CD8-positive, alpha-beta memory T cell (primary cell): ENCODE measurements at regions not wholly inside any gene's neighbourhood (a gene's known extent, or its start where the extent isn't known, plus 50 kb on each side); places are given as distances from the start of the nearest gene placed in this dataset.

Source experiments
- CTCF ChIA-PET: fragments of 350-600 bp; sonication (Branson Sonifier 250); formaldehyde crosslinking; loops from one replicate; lab custom pipeline; 2021; ENCODE audit warnings: antibody characterized with exemption; lab: Charles Lee
- POLR2A ChIA-PET: fragments of 350-600 bp; sonication (Branson Sonifier 250); formaldehyde crosslinking; loops from one replicate; lab custom pipeline; 2021; ENCODE audit warnings: antibody characterized with exemption; lab: Charles Lee
- DNase-seq, 5 donors: peaks; one replicate each; pipeline versions ENCODE4 v3.0.0 to v3.0.0-alpha.2; 2020 to 2022; ENCODE audit warnings: mixed read lengths in 1 of 5
- H3K27ac ChIP-seq: one replicate; pipeline ENCODE4 v1.7.0; 2013; ENCODE audit warnings: low read depth, mild to moderate bottlenecking, low read length, moderate library complexity
- H3K27me3 ChIP-seq: 2 replicates; pipeline ENCODE4 v1.7.0; 2013; ENCODE audit warnings: low read length, mild to moderate bottlenecking; ENCODE audit not compliant: insufficient read depth, poor library complexity, severe bottlenecking
- H3K36me3 ChIP-seq: 2 replicates; pipeline ENCODE4 v1.7.0; 2013; ENCODE audit warnings: mild to moderate bottlenecking, low read length, moderate library complexity; ENCODE audit not compliant: insufficient read depth
- H3K4me1 ChIP-seq: 2 replicates; pipeline ENCODE4 v1.7.0; 2013; ENCODE audit warnings: mild to moderate bottlenecking, low read length, moderate library complexity; ENCODE audit not compliant: insufficient read depth
- H3K4me3 ChIP-seq: 2 replicates; pipeline ENCODE4 v1.7.0; 2013; ENCODE audit warnings: mild to moderate bottlenecking, low read length
- H3K9me3 ChIP-seq: 2 replicates; pipeline ENCODE4 v1.7.0; 2013; ENCODE audit warnings: mild to moderate bottlenecking, low read length
- H3K27ac Mint-ChIP-seq, 8 donors: one replicate each; pipeline ENCODE4 v1.8.0; 2020 to 2021; ENCODE audit warnings: mixed read lengths in 8 of 8, mild to moderate bottlenecking in 6 of 8, inconsistent platforms in 3 of 8, moderate library complexity in 3 of 8
- H3K27me3 Mint-ChIP-seq, 2 donors: one replicate each; pipeline ENCODE4 v1.8.0; 2020 to 2021; ENCODE audit warnings: mixed read lengths in 2 of 2, mild to moderate bottlenecking in 1 of 2, moderate library complexity in 1 of 2
- H3K36me3 Mint-ChIP-seq, 3 donors: one replicate each; pipeline ENCODE4 v1.8.0; 2020 to 2021; ENCODE audit warnings: mixed read lengths in 3 of 3, inconsistent platforms in 1 of 3, mild to moderate bottlenecking in 1 of 3
- H3K4me1 Mint-ChIP-seq, 3 donors: one replicate each; pipeline ENCODE4 v1.8.0; 2020 to 2021; ENCODE audit warnings: mixed read lengths in 3 of 3, inconsistent platforms in 1 of 3, mild to moderate bottlenecking in 1 of 3
- H3K4me3 Mint-ChIP-seq, 7 donors: one replicate each; pipeline ENCODE4 v1.8.0; 2020 to 2021; ENCODE audit warnings: mixed read lengths in 7 of 7, mild to moderate bottlenecking in 6 of 7, moderate library complexity in 4 of 7, inconsistent platforms in 2 of 7
- H3K9me3 Mint-ChIP-seq, 5 donors: one replicate each; pipeline ENCODE4 v1.8.0; 2020 to 2022; ENCODE audit warnings: mixed read lengths in 5 of 5, mild to moderate bottlenecking in 3 of 5, moderate library complexity in 2 of 5, inconsistent platforms in 1 of 5

- Histone ChIP-seq H3K36me3 (no peaks in the 10 kb centered on the region), H3K27me3 (no peaks in the 10 kb centered on the region), H3K9me3 (no peaks in the 10 kb centered on the region), H3K4me3 (no peak overlapping the region), H3K4me1 (no peaks in the 10 kb centered on the region), H3K27ac (no peak overlapping the region)
- Mint-ChIP-seq H3K4me1 (no peaks in the 10 kb centered on the region), H3K36me3 (no peaks in the 10 kb centered on the region), H3K27me3 (peaks cover 0 to 3% of the 10 kb centered on the region in 2 donors), H3K9me3 (peaks cover 0 to 13% (median 8%) of the 10 kb centered on the region in 5 donors), H3K27ac (no peak overlapping the region), H3K4me3 (no peak overlapping the region)
- ChIA-PET CTCF (no interaction called here), POLR2A (no interaction called here)
- no peak for DNase-seq
Observed at GRCh38 chr2:22832196-22832595, 552.8 kb upstream of the KLHL29 start.

GRCh38 chr2:22838461-22838860, 546.5 kb upstream of the KLHL29 start:
- H3K36me3 Mint-ChIP-seq, result no peaks in the 10 kb centered on the region
- no peak overlapping the region for H3K4me3 Mint-ChIP-seq
- no peaks in the 10 kb centered on the region for H3K4me1 Mint-ChIP-seq
- no peak for DNase-seq
- no peaks in the 10 kb centered on the region for H3K9me3 ChIP-seq
- no peak overlapping the region for H3K4me3 ChIP-seq
- H3K27ac Mint-ChIP-seq, result no peak overlapping the region
- no peak overlapping the region for H3K27ac ChIP-seq
- H3K27me3 Mint-ChIP-seq, result no peaks in the 10 kb centered on the region
- ChIA-PET CTCF (no interaction called here), POLR2A (no interaction called here)
- no peaks in the 10 kb centered on the region for H3K27me3 ChIP-seq
- peaks cover 0 to 13% (median 2%) of the 10 kb centered on the region in 5 donors for H3K9me3 Mint-ChIP-seq
- H3K4me1 ChIP-seq, result no peaks in the 10 kb centered on the region
- H3K36me3 ChIP-seq, result no peaks in the 10 kb centered on the region

GRCh38 chr2:22842205-22842869, 542.6 kb upstream of the KLHL29 start:
- no peaks in the 10 kb centered on the region for H3K4me1 Mint-ChIP-seq
- CTCF ChIA-PET, result no interaction called here
- Histone ChIP-seq H3K27ac (no peak overlapping the region), H3K27me3 (no peaks in the 10 kb centered on the region), H3K9me3 (no peaks in the 10 kb centered on the region), H3K4me3 (no peak overlapping the region), H3K36me3 (no peaks in the 10 kb centered on the region), H3K4me1 (no peaks in the 10 kb centered on the region)
- H3K27ac Mint-ChIP-seq, result no peak overlapping the region
- POLR2A ChIA-PET, result no interaction called here
- peaks cover 0 to 11% (median 2%) of the 10 kb centered on the region in 5 donors for H3K9me3 Mint-ChIP-seq
- H3K4me3 Mint-ChIP-seq, result no peak overlapping the region
- DNase-seq, result no peak
- no peaks in the 10 kb centered on the region for H3K36me3 Mint-ChIP-seq
- H3K27me3 Mint-ChIP-seq, result no peaks in the 10 kb centered on the region

GRCh38 chr2:22843919-22844537, 541.0 kb upstream of the KLHL29 start:
- no peaks in the 10 kb centered on the region for H3K4me1 ChIP-seq
- Mint-ChIP-seq H3K27me3 (no peaks in the 10 kb centered on the region), H3K4me3 (no peak overlapping the region), H3K9me3 (peaks cover 0 to 11% (median 7%) of the 10 kb centered on the region in 5 donors), H3K36me3 (no peaks in the 10 kb centered on the region), H3K4me1 (no peaks in the 10 kb centered on the region), H3K27ac (no peak overlapping the region)
- H3K27ac ChIP-seq, result no peak overlapping the region
- DNase-seq, result no peak
- H3K9me3 ChIP-seq, result no peaks in the 10 kb centered on the region
- ChIA-PET CTCF (no interaction called here), POLR2A (no interaction called here)
- H3K4me3 ChIP-seq, result no peak overlapping the region
- H3K36me3 ChIP-seq, result no peaks in the 10 kb centered on the region
- no peaks in the 10 kb centered on the region for H3K27me3 ChIP-seq

GRCh38 chr2:22850310-22850709, 534.7 kb upstream of the KLHL29 start:
- no peak for DNase-seq
- Histone ChIP-seq H3K27ac (no peak overlapping the region), H3K9me3 (no peaks in the 10 kb centered on the region), H3K4me1 (no peaks in the 10 kb centered on the region), H3K36me3 (no peaks in the 10 kb centered on the region), H3K4me3 (no peak overlapping the region), H3K27me3 (no peaks in the 10 kb centered on the region)
- Mint-ChIP-seq H3K9me3 (peaks cover 1 to 20% (median 7%) of the 10 kb centered on the region in 5 donors), H3K4me3 (no peak overlapping the region), H3K4me1 (no peaks in the 10 kb centered on the region), H3K27ac (no peak overlapping the region), H3K36me3 (no peaks in the 10 kb centered on the region), H3K27me3 (no peaks in the 10 kb centered on the region)
- ChIA-PET POLR2A (no interaction called here), CTCF (no interaction called here)

DNA sequence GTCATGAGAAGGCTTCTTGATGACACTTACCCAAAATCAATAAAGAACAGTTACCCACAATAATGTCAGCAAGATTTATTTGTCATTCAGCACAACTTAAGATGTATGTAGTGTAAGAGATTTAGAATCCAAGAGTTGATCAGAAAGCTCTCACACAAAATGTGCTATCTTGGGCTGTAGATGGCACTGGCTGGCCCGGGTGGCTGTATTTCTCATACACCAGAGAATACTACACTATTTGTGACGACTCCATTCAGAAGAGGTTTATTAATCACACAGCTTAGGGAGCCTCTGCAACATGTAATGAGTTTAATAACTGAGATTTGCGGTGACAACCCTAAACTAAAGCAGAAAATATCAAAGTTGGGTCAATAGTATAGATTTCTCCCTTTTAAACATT, 530.4 kb upstream of the KLHL29 start:
- POLR2A ChIA-PET, result no interaction called here
- no peak for DNase-seq
- H3K4me1 Mint-ChIP-seq, result no peaks in the 10 kb centered on the region
- H3K36me3 Mint-ChIP-seq, result no peaks in the 10 kb centered on the region
- H3K27me3 ChIP-seq, result no peaks in the 10 kb centered on the region
- no peaks in the 10 kb centered on the region for H3K36me3 ChIP-seq
- H3K4me3 ChIP-seq, result no peak overlapping the region
- H3K27ac Mint-ChIP-seq, result no peak overlapping the region
- no peaks in the 10 kb centered on the region for H3K9me3 ChIP-seq
- H3K27me3 Mint-ChIP-seq, result no peaks in the 10 kb centered on the region
- CTCF ChIA-PET, result no interaction called here
- no peak overlapping the region for H3K27ac ChIP-seq
- H3K9me3 Mint-ChIP-seq, result peaks cover 1 to 12% (median 7%) of the 10 kb centered on the region in 5 donors
- no peak overlapping the region for H3K4me3 Mint-ChIP-seq
- H3K4me1 ChIP-seq, result no peaks in the 10 kb centered on the region

- Histone ChIP-seq H3K27me3 (no peaks in the 10 kb centered on the region), H3K4me3 (no peak overlapping the region), H3K36me3 (no peaks in the 10 kb centered on the region), H3K9me3 (no peaks in the 10 kb centered on the region), H3K4me1 (no peaks in the 10 kb centered on the region), H3K27ac (no peak overlapping the region)
- POLR2A ChIA-PET, result no interaction called here
- Mint-ChIP-seq H3K9me3 (peaks cover 1 to 11% (median 7%) of the 10 kb centered on the region in 5 donors), H3K4me3 (no peak overlapping the region), H3K4me1 (no peaks in the 10 kb centered on the region), H3K27ac (no peak overlapping the region), H3K36me3 (no peaks in the 10 kb centered on the region), H3K27me3 (no peaks in the 10 kb centered on the region)
- no peak for DNase-seq
- CTCF ChIA-PET, result no interaction called here
Observed at GRCh38 chr2:22855081-22855480, 529.9 kb upstream of the KLHL29 start.

DNA sequence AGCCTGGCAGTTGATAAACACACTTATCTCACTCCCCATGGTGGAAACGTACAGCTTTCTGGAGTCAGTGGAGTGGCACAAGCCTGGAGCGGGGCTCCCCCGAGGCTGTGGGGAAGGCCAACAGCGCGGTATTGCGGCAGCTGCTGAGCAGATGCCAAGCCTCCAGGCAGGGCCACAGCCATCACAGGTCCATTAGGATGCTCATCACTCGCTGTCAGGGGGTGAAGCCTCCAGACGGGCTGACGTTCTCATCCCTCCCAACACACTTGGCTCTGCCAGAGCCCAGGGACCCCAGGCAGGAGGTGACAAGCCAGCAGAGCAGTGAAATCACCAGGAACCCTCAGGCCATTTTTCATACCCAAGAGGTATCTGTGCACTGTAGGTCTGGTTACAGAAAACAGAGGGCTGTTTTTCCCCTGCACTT, 529.2 kb upstream of the KLHL29 start:
- H3K27ac Mint-ChIP-seq, result peak overlapping the region in 1 of 8 donors; percentile 72
- CTCF ChIA-PET, result no interaction called here
- Histone ChIP-seq H3K27me3 (no peaks in the 10 kb centered on the region), H3K4me1 (no peaks in the 10 kb centered on the region), H3K27ac (no peak overlapping the region), H3K9me3 (no peaks in the 10 kb centered on the region), H3K36me3 (no peaks in the 10 kb centered on the region), H3K4me3 (no peak overlapping the region)
- no peaks in the 10 kb centered on the region for H3K27me3 Mint-ChIP-seq
- no peak for DNase-seq
- H3K36me3 Mint-ChIP-seq, result no peaks in the 10 kb centered on the region
- H3K4me1 Mint-ChIP-seq, result no peaks in the 10 kb centered on the region
- peaks cover 0 to 12% (median 4%) of the 10 kb centered on the region in 5 donors for H3K9me3 Mint-ChIP-seq
- POLR2A ChIA-PET, result no interaction called here
- no peak overlapping the region for H3K4me3 Mint-ChIP-seq
